ENCODE measurements at regions not wholly inside any gene's neighbourhood (a gene's known extent, or its start where the extent isn't known, plus 50 kb on each side); places are given as distances from the start of the nearest gene placed in this dataset.

DNA sequence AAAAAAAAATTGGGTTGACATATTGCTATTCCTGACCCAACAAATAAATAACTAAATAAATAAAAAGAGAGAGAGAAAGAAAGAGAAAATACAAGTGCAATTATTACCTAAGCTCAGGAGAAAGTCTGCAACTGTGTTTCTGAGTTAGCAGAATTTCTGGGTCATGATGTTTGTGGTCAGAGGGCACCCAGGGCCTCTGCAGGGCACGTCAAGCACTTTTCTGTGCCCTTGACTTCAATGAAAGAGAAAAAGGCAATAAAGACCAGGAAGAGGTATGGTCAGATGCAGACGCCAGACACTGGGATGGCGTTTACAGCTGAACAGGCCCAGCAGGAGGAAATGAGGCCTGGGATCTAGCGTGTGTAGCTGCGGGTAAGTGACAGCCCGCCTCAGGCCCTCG, 160.9 kb upstream of the GDF10 start:
- DNase-seq (ENCODE audit: low spot score): peak; percentile 38
- TF ChIP-seq, protein P1, sequence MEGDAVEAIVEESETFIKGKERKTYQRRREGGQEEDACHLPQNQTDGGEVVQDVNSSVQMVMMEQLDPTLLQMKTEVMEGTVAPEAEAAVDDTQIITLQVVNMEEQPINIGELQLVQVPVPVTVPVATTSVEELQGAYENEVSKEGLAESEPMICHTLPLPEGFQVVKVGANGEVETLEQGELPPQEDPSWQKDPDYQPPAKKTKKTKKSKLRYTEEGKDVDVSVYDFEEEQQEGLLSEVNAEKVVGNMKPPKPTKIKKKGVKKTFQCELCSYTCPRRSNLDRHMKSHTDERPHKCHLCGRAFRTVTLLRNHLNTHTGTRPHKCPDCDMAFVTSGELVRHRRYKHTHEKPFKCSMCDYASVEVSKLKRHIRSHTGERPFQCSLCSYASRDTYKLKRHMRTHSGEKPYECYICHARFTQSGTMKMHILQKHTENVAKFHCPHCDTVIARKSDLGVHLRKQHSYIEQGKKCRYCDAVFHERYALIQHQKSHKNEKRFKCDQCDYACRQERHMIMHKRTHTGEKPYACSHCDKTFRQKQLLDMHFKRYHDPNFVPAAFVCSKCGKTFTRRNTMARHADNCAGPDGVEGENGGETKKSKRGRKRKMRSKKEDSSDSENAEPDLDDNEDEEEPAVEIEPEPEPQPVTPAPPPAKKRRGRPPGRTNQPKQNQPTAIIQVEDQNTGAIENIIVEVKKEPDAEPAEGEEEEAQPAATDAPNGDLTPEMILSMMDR (IDR thresholded peaks at IDR 0.05): no peak
- no peaks in the 10 kb centered on the region for H3K4me1 ChIP-seq
- H3K4me3 ChIP-seq: no peak overlapping the region
- no peaks in the 10 kb centered on the region for H3K36me3 ChIP-seq
- H3K9me3 ChIP-seq: no peaks in the 10 kb centered on the region
- H3K27ac ChIP-seq: no peak overlapping the region
- no peaks in the 10 kb centered on the region for H3K27me3 ChIP-seq

DNA sequence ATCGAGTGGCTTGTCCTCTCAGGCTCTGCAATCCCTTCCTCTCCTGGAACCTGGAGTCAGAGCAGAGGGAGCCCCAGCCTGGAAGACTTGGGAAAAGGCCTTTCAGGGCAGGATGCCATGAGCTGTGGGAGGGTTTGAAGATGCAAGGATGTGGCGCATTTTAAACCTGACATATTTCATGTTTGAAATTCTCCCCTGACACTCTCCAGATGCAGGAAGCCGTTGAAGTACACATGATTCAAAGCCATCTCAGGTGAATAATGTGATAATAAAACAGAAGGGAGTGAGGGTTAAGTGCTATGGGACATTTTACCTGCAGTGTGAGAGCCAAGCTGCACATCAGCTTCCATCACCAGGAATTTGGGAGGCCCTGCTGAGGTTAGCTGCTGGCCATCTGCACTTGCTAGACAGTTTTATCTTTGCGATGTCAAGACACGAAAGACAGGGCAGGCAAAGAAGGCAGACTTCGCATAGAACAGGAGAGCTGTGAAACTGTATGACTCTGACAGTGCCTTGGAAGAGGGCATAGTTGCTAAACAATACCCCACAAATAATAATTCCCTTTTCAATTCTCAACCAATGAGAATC, 159.1 kb upstream of the GDF10 start:
- Histone ChIP-seq H3K4me1 (no peaks in the 10 kb centered on the region), H3K27ac (no peak overlapping the region), H3K27me3 (no peaks in the 10 kb centered on the region), H3K4me3 (no peak overlapping the region), H3K9me3 (no peaks in the 10 kb centered on the region), H3K36me3 (no peaks in the 10 kb centered on the region)
- TF ChIP-seq, protein P1 (IDR thresholded peaks at IDR 0.05): no peak
- DNase-seq (ENCODE audit: low spot score): no peak

DNA sequence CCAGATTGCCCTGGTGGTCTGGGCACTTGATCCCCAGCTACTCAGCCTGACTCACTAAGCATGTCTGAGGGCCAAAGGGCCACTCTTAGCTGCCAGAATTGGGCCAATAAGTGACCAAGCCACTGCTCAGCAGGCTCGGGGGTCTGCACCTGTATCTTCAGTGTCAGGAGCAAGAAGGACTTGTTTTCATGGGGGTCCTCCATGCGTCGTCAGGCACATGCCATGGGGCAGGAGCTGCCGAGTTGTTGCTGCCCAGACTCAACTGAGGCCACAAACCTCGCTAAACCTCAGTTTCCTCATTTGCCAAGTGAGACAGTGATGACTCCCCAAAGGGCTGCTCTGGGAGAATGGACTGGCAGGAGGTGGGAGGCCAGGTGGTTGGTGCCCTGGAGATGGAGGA, 158.6 kb upstream of the GDF10 start:
- no peak overlapping the region for H3K27ac ChIP-seq
- no peaks in the 10 kb centered on the region for H3K9me3 ChIP-seq
- no peaks in the 10 kb centered on the region for H3K27me3 ChIP-seq
- H3K36me3 ChIP-seq: no peaks in the 10 kb centered on the region
- TF ChIP-seq, protein P1 (IDR thresholded peaks at IDR 0.05): no peak
- no peaks in the 10 kb centered on the region for H3K4me1 ChIP-seq
- no peak overlapping the region for H3K4me3 ChIP-seq
- DNase-seq (ENCODE audit: low spot score): no peak

DNA sequence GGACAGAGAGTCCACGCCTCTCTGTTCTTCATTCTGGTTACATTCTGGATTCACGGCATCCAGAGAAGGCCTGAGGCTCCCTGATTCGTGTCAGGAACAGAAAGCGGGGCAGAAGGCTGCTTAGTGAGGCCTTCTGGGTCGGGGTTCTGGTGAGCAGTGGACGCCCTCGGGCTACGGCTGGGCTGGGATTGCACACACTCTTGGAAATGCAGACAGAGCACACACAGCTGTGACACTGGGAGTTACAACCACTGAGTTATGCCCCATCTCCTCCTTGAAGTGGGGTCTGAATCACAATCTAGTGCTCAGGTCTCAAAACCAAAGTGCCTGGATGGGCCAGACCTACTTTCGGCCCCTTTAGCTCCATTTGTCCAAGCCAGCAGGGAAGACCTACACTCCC, 156.9 kb upstream of the GDF10 start:
- no peak for DNase-seq (ENCODE audit: low spot score)
- TF ChIP-seq, protein P1 (IDR thresholded peaks at IDR 0.05): no peak

DNA sequence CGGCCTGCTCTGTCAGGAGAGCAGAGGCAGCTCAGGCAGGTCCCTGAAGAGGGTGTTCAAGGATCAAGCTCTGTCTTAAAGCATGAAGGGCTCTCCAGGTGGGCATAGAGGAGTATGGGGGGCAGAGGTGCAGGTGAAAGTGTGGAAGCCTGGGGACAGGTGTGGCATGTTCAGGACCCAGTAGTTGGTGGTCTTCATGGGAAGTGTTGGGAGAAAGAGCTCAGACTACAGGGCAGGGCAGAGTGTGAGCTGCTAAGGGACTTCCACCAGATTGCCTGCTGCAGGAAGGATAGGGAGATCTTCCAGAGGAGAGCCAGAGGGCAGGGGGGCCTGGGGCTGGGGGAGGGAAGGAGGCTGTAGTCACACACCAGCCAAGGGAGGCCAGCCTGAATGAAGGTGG, 156.5 kb upstream of the GDF10 start:
- H3K27me3 ChIP-seq: no peaks in the 10 kb centered on the region
- no peaks in the 10 kb centered on the region for H3K4me1 ChIP-seq
- H3K27ac ChIP-seq: no peak overlapping the region
- H3K36me3 ChIP-seq: no peaks in the 10 kb centered on the region
- H3K9me3 ChIP-seq: no peaks in the 10 kb centered on the region
- no peak overlapping the region for H3K4me3 ChIP-seq
- no peak for DNase-seq (ENCODE audit: low spot score)
- TF ChIP-seq, protein P1 (IDR thresholded peaks at IDR 0.05): no peak

More for the DNA sequence above, 156.9 kb upstream of the GDF10 start:
- Histone ChIP-seq H3K36me3 (no peaks in the 10 kb centered on the region), H3K27ac (no peak overlapping the region), H3K9me3 (no peaks in the 10 kb centered on the region), H3K27me3 (no peaks in the 10 kb centered on the region), H3K4me3 (no peak overlapping the region), H3K4me1 (no peaks in the 10 kb centered on the region)

DNA sequence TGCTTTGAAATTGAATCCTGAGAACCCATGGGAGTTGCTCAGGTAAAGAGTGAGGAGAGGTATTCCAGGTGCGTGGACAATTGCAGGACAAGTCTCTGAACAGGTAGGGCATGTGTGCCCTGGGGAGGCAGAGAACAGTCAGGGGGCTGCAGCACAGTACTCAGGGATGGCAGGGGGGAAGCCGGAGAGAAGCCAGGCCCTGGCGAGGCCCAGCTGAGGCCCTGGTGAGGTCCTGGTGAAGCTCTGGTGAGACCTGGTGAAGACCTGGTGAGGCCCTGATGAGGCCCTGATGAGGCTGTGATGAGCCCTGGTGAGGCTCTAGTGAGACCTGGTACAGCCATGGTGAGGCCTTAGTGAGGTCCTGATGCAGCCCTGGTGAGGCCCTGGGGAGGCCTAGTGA, 155.5 kb upstream of the GDF10 start:
- Histone ChIP-seq H3K27ac (no peak overlapping the region), H3K36me3 (no peaks in the 10 kb centered on the region), H3K9me3 (no peaks in the 10 kb centered on the region), H3K4me3 (no peak overlapping the region), H3K27me3 (no peaks in the 10 kb centered on the region), H3K4me1 (no peaks in the 10 kb centered on the region)
- DNase-seq (ENCODE audit: low spot score): no peak
- TF ChIP-seq, protein P1 (IDR thresholded peaks at IDR 0.05): no peak

Data from right atrium auricular region (tissue), 2 donors.